HG03378 (cell line): ENCODE measurements at regions not wholly inside any gene's neighbourhood (a gene's known extent, or its start where the extent isn't known, plus 50 kb on each side); places are given as distances from the start of the nearest gene placed in this dataset.
"Not testable (repeated sequence)": the region's sequence is repeated elsewhere in the genome, so short reads cannot be mapped to it uniquely, and the experiment has no call there.

Source experiments
- ATAC-seq: cut with Tn5 transposase; IDR thresholded peaks from one replicate; pipeline ENCODE4 v1.9.1; 2021; ENCODE audit warnings: mild to moderate bottlenecking, moderate library complexity; ENCODE audit not compliant: unreplicated experiment

- ATAC-seq = not testable (repeated sequence)
These were observed 155.7 kb downstream of the ADRA2C start for GRCh38 chr4:3921902-3922301.

GRCh38 chr4:3925841-3926240 lies 159.7 kb downstream of the ADRA2C start:
- not testable (repeated sequence) for ATAC-seq

- ATAC-seq = not testable (repeated sequence)
These were observed 160.1 kb downstream of the ADRA2C start for GRCh38 chr4:3926271-3926670.

- ATAC-seq = not testable (repeated sequence)
These were observed 161.0 kb downstream of the ADRA2C start for GRCh38 chr4:3926969-3927755.

GRCh38 chr4:3929431-3929830 lies 163.2 kb downstream of the ADRA2C start:
- not testable (repeated sequence) for ATAC-seq

GRCh38 chr4:3932734-3933133 lies 166.5 kb downstream of the ADRA2C start:
- ATAC-seq = not testable (repeated sequence)

- not testable (repeated sequence) for ATAC-seq
These were observed 169.2 kb downstream of the ADRA2C start for GRCh38 chr4:3935406-3935805.

- no peak for ATAC-seq
These were observed 170.0 kb downstream of the ADRA2C start for GRCh38 chr4:3936184-3936583.

GRCh38 chr4:3937849-3938562 lies 171.8 kb downstream of the ADRA2C start:
- not testable (repeated sequence) for ATAC-seq

- ATAC-seq = not testable (repeated sequence)
These were observed 172.5 kb downstream of the ADRA2C start for GRCh38 chr4:3938676-3939075.

- ATAC-seq = not testable (repeated sequence)
These were observed 173.9 kb downstream of the ADRA2C start for GRCh38 chr4:3939954-3940591.

- ATAC-seq = not testable (repeated sequence)
These were observed 175.7 kb downstream of the ADRA2C start for GRCh38 chr4:3941735-3942522.

- not testable (repeated sequence) for ATAC-seq
These were observed 176.4 kb downstream of the ADRA2C start for GRCh38 chr4:3942569-3942971.

GRCh38 chr4:3943051-3943450 lies 176.9 kb downstream of the ADRA2C start:
- ATAC-seq = not testable (repeated sequence)

GRCh38 chr4:3945511-3946290 lies 179.5 kb downstream of the ADRA2C start:
- no peak for ATAC-seq

- not testable (repeated sequence) for ATAC-seq
These were observed 180.4 kb downstream of the ADRA2C start for GRCh38 chr4:3946553-3946952.

- ATAC-seq = not testable (repeated sequence)
These were observed 181.6 kb downstream of the ADRA2C start for GRCh38 chr4:3947761-3948160.

GRCh38 chr4:3948210-3948609 lies 182.0 kb downstream of the ADRA2C start:
- not testable (repeated sequence) for ATAC-seq

- ATAC-seq = not testable (repeated sequence)
These were observed 183.7 kb downstream of the ADRA2C start for GRCh38 chr4:3949916-3950315.
